ENCODE measurements at regions not wholly inside any gene's neighbourhood (a gene's known extent, or its start where the extent isn't known, plus 50 kb on each side); places are given as distances from the start of the nearest gene placed in this dataset.

DNA sequence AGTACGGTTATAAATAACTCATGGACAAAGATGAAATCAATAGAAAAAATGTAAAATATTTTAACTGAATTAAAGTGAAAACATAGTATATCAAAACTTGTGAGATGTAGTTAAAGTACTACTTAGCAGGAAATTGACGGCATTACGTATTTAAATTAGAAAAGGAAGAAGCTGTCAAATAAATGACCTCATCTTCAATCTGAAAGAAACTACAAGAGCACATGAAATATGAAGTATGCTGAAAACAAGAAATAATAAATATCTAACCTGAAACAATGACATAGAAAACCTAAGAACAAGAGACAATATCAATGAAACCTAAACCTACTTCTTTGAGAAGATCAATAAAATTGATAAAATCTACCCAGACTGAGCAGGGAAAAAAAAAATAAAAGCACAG is 122.2 kb upstream of the PDE4B start:
- in situ Hi-C loops (cut with MboI; ENCODE audit: low sequenced_read_pairs) = no loop called here

- in situ Hi-C loops (cut with MboI; ENCODE audit: low sequenced_read_pairs) = no loop called here
Measured at GRCh38 chr1:65674522-65674921, 118.2 kb upstream of the PDE4B start.

GRCh38 chr1:65679773-65680172 is 112.9 kb upstream of the PDE4B start:
- in situ Hi-C loops (cut with MboI; ENCODE audit: low sequenced_read_pairs) = loop anchor here (25.0 kb wide), 1 partner anchor 617 kb away; no protein-coding TSS in a partner anchor

GRCh38 chr1:65681096-65681495 is 111.6 kb upstream of the PDE4B start:
- in situ Hi-C loops (cut with MboI; ENCODE audit: low sequenced_read_pairs) = loop anchor here (25.0 kb wide), 1 partner anchor 619 kb away; no protein-coding TSS in a partner anchor

GRCh38 chr1:65687428-65688214 is 105.1 kb upstream of the PDE4B start:
- in situ Hi-C loops (cut with MboI; ENCODE audit: low sequenced_read_pairs) = loop anchor here (25.0 kb wide), 1 partner anchor 625 kb away; no protein-coding TSS in a partner anchor

GRCh38 chr1:65688215-65688566 is 104.5 kb upstream of the PDE4B start:
- in situ Hi-C loops (cut with MboI; ENCODE audit: low sequenced_read_pairs) = loop anchor here (25.0 kb wide), 1 partner anchor 626 kb away; no protein-coding TSS in a partner anchor

- in situ Hi-C loops (cut with MboI; ENCODE audit: low sequenced_read_pairs) = loop anchor here (25.0 kb wide), 1 partner anchor 627 kb away; no protein-coding TSS in a partner anchor
Measured at GRCh38 chr1:65688848-65689247, 103.8 kb upstream of the PDE4B start.

- in situ Hi-C loops (cut with MboI; ENCODE audit: low sequenced_read_pairs) = loop anchor here (25.0 kb wide), 1 partner anchor 629 kb away; no protein-coding TSS in a partner anchor
Measured at GRCh38 chr1:65691152-65691900, 101.4 kb upstream of the PDE4B start.

- in situ Hi-C loops (cut with MboI; ENCODE audit: low sequenced_read_pairs) = loop anchor here (25.0 kb wide), 1 partner anchor 630 kb away; no protein-coding TSS in a partner anchor
Measured at GRCh38 chr1:65691972-65692371, 100.7 kb upstream of the PDE4B start.

DNA sequence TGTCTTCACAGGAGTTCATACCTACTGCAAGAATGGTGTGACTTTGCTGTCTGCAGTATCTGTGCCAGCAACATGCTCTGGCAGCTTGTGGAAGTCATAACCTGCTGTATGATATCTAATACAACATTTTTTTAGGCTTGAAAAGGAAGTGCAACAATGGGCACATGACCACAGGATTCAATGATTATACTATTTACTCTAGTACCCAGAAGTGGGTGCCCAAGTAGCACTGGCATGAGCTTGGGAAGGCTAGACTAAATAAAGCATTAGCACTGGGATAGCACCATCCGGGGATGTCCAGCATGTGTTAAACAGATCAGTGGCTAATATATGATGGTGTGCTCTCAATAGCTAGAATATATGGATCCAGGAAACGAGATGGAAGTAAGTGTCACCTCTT is 98.6 kb upstream of the PDE4B start:
- in situ Hi-C loops (cut with MboI; ENCODE audit: low sequenced_read_pairs) = loop anchor here (25.0 kb wide), 1 partner anchor 632 kb away; no protein-coding TSS in a partner anchor

GRCh38 chr1:65694933-65695332 is 97.8 kb upstream of the PDE4B start:
- in situ Hi-C loops (cut with MboI; ENCODE audit: low sequenced_read_pairs) = loop anchor here (25.0 kb wide), 1 partner anchor 633 kb away; no protein-coding TSS in a partner anchor

GRCh38 chr1:65698590-65698989 is 94.1 kb upstream of the PDE4B start:
- in situ Hi-C loops (cut with MboI; ENCODE audit: low sequenced_read_pairs) = loop anchor here (25.0 kb wide), 1 partner anchor 636 kb away; no protein-coding TSS in a partner anchor

DNA sequence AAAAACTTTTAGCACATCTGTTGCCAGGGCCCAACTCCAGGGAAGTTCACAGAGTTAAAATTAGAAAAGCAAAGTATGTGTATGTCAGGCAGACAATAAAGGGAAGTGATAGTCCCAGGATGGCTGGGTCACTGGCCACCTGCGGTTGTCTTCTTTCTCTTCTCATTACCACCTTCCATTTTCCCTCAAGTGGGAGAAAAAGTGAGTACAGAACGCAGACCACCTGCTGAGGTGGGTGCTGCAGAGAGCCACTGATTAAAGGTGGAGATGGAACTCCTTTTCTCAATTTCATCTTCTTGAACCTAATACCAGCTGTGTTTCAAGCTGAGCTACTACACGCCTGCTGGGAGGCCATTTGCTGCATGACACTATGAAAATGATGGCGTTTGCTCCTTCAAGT is 88.8 kb upstream of the PDE4B start:
- in situ Hi-C loops (cut with MboI; ENCODE audit: low sequenced_read_pairs) = no loop called here

GRCh38 chr1:65704318-65704717 is 88.4 kb upstream of the PDE4B start:
- in situ Hi-C loops (cut with MboI; ENCODE audit: low sequenced_read_pairs) = no loop called here

- in situ Hi-C loops (cut with MboI; ENCODE audit: low sequenced_read_pairs) = no loop called here
Measured at GRCh38 chr1:65717815-65718454, 74.8 kb upstream of the PDE4B start.

DNA sequence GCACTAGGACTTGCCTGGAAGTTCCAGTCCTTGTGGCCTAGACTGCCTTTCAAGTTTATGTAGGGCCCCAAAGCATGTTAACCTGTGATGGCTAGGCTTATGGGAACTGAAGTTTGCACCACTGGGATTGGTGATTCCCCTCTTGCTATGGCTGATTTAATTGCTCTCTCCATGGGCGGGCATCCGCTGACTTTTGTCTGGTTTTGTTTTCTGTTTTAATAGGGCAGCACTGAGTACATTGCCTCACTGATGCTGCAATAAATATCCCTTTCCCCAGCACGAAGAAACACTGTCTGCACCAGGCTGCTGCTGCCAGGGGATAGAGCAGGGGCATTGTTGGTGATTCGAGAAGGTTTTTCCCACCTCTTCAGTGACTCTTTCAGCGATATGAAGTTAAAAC is 73.3 kb upstream of the PDE4B start:
- in situ Hi-C loops (cut with MboI; ENCODE audit: low sequenced_read_pairs) = no loop called here

- in situ Hi-C loops (cut with MboI; ENCODE audit: low sequenced_read_pairs) = no loop called here
Measured at GRCh38 chr1:65722461-65722860, 70.2 kb upstream of the PDE4B start.

DNA sequence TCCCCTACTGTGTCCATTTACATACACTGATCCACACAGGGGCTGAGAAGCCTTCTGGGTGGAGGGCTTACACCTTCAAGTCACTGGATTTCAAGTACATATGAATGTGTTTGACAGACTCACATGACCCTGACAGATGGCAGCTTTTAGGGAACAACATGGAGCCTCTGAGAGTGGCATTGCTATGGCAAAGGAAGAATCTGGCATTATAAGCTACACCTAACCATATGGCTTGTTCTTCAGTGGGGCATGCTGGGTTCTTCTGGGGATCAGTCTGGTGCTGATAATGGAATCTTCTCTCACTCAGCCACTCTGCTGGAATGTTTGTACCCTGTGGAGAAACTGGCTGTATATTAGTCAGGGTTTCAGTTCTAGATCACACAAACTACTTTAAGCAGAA is 68.5 kb upstream of the PDE4B start:
- in situ Hi-C loops (cut with MboI; ENCODE audit: low sequenced_read_pairs) = no loop called here

GRCh38 chr1:65725064-65725463 is 67.6 kb upstream of the PDE4B start:
- in situ Hi-C loops (cut with MboI; ENCODE audit: low sequenced_read_pairs) = no loop called here

GRCh38 chr1:65728504-65728903 is 64.2 kb upstream of the PDE4B start:
- in situ Hi-C loops (cut with MboI; ENCODE audit: low sequenced_read_pairs) = no loop called here

DNA sequence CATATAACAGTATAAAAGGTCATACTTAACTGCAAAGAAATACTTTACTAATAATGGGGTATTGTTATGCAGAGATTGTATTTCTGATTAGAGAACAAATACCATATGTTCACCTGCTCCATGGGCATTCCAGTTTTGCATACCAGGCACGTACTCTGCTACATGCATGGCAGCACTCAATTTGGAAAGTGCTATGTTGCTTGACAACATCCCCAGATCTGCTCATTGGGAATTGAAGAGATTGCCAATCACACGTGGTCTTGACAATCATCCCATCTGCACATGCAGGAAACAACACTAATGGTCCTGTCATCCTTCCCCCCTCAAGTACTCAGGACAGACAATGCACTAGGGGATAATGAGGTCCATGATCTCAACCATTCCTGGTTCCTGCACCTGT is 63.4 kb upstream of the PDE4B start:
- in situ Hi-C loops (cut with MboI; ENCODE audit: low sequenced_read_pairs) = no loop called here

Data from HL-60/S4 treated with retinoic acid at 250 ng/mL for 4 days and 3 days (cell line).